ENCODE measurements at regions not wholly inside any gene's neighbourhood (a gene's known extent, or its start where the extent isn't known, plus 50 kb on each side); places are given as distances from the start of the nearest gene placed in this dataset.

- TF ChIP-seq POLR2AphosphoS5 (IDR thresholded peaks at IDR 0.05; ENCODE audit: low read depth, low read length) (no peak), JUND (IDR thresholded peaks at IDR 0.05) (no peak), CTCF (IDR thresholded peaks at IDR 0.05) (no peak), FOXM1 (IDR thresholded peaks at IDR 0.05; ENCODE audit: low read depth) (no peak), YY1 (IDR thresholded peaks at IDR 0.05; ENCODE audit: low read depth) (no peak), GATA2 (CRISPR knock-in tag; IDR thresholded peaks at IDR 0.05) (no peak)
Observed at GRCh38 chr12:114757684-114758325, 73.8 kb upstream of the TBX3 start.

Data from SK-N-SH (cell line).